SKM-1 (cell line): ENCODE measurements at regions not wholly inside any gene's neighbourhood (a gene's known extent, or its start where the extent isn't known, plus 50 kb on each side); places are given as distances from the start of the nearest gene placed in this dataset.

Source experiments
- DNase-seq: peaks from one replicate; lab custom pipeline; 2025; ENCODE audit not compliant: unreplicated experiment; lab: John Stamatoyannopoulos, UW

DNA sequence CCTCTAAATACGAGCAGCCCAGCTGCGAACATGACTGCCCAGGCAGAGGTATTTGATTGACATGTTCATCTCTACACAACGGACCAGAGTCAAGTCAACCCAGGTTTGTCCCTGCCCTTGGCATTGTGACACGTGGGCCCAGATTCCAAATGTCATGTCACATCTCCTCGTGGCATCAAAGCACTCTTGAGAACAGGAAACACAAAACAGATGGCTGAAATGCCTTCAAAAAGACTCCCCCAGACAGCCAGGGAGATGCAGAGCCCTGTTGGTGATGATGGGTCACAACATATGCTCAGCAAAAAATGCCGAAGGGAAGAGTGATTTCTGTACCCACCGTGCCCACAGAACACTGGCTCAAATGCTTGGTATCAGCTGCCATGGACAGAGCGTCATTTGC is 337.8 kb upstream of the DAB1 start:
- DNase-seq, result no peak

DNA sequence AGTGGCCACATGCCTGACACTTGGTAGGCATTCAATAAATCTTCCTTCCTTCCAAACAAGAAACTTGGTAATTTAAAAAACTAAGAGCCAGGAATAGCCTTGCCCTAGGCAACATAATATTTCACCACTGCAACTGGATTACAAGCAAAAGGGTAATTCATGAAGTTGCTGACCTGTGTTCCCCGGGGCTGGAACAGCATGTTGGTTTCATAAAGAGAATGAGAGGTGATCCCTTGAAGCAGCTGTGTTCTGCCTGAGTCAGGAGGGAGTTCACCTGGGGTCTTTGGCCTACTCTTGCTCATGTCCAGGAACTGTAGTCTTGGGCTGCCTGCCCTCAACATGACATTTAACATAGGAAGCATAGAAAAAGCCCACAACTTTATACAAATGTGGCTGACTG is 329.0 kb upstream of the DAB1 start:
- DNase-seq, result no peak

DNA sequence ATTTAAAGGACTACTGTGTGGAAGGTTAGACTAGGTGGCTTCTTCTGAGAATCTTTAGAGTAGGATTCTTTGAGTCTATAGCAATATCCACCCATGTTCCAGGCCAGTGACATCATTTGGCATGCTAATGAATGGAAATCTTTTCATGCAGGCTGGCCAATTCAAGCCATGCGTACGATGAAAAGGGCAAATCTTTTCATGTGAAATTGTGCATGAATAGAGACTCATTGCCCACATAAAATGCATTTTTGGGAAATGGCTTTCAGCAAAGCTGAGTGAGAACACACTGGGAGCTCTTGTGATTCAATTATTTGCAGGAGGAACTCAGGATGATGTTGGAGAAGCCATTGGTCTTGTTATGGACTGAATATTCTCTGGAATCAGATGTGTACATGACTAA is 324.9 kb upstream of the DAB1 start:
- no peak for DNase-seq

DNA sequence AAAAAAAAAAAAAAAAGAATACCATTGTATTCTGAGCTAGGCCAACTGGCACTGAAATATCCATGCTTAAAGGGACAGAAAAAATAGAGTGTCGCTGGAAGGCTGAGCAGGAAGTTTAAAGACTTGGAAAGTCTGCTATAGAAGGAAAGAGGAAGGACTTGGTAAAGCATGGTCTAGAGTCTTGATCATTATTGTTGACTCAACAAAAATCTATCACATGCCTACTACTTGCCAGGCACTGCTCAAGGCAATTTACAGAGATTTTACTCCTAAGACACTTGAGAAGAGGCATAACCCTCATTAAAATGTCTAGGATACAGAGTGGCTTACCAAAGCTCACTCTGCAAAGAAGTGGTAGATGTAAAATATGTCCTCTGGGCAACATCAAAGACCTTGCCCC is 324.0 kb upstream of the DAB1 start:
- DNase-seq, result no peak

DNA sequence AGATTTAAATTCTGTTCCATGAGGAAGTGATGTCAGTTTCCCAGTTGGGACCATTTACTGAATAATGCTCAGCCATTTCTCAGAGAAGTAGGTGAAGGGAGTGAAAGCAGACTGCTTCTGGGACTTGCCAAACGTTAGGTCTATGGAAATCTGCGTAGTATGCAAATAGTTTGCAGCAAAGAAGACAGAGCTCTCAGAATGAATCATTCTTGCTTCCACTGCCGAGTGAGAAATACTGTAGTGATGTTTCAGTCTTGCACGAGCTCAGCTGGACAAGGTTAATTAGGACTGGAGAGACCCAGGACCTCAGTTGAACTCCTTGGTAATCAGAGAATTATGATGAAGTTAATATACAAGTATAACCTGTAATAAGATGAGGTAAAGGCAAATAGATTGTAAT is 317.7 kb upstream of the DAB1 start:
- DNase-seq, result no peak

DNA sequence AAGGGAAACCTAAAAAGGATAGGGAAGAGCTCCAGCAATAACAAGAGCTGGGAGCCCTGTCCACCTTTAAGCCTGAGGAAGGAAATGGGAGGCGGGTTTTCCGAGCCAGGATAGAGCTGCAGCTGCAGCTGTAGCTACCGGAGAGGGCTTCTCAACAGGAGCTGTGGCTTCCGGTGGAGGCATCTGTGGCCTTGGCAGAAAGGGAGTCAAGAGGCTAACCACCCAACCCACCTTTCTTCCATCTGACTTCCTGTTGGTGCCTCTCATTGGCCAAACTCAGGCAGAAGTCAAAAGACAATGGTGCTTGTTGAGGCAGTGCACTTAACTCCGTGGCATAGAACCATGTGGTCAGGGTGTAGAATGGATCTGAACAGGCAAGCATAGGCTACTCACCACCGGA is 313.1 kb upstream of the DAB1 start:
- no peak for DNase-seq

DNA sequence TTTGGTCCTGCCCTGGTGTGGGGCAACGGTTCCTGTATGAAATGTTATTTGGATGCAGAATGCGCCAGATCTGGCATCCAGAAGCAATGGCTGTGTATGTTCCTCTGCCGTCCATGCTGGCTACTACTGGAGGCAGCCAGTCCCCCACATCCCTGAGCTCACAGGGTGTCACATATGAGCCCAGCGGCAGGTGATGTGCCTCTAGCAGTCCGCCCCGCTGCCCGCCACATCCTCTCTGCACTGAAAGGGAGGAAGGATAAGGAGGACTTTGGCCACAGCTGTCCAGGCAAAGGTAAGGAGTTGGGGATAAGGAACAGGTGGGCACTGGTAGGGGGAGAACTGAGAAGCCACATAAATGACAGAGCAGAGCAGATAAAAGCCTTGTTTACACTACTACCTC is 305.3 kb upstream of the DAB1 start:
- DNase-seq, result no peak

DNA sequence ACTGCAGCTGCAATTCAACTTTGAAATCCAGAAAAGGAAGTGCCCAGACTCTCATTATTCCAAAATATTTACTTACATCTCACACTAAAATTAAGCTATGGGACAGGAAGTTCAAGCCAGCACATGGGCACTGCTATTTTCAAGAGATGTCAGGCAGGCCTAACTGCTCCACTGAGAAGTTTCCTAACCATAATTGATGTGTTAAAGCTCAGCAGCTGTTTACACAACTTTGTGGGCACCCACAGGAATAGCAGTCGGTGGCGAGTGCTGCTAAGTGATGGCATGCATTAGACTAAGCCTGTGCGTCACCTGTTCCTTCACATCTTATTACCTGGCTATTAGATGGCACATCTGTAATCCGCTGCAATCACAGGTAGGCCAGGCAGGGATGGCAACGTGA is 303.3 kb upstream of the DAB1 start:
- no peak for DNase-seq

DNA sequence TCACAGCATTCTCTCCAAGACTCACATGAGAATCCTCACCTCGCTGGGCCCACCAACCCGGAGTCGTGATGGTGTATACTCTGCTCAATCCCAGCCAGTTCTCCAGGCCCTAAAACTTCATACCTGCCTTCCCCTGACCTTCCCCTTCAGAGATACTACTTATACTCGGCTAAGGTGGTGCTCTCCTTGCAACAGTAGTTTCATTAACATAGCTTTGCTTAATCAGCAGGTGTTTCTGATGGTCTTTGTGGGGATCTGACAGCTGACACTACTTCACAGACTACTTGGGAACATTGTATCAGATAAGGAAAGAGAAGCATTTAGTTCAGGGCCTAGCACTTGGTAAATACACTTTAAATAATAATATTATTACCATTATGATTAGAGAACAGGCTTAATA is 301.5 kb upstream of the DAB1 start:
- no peak for DNase-seq

DNA sequence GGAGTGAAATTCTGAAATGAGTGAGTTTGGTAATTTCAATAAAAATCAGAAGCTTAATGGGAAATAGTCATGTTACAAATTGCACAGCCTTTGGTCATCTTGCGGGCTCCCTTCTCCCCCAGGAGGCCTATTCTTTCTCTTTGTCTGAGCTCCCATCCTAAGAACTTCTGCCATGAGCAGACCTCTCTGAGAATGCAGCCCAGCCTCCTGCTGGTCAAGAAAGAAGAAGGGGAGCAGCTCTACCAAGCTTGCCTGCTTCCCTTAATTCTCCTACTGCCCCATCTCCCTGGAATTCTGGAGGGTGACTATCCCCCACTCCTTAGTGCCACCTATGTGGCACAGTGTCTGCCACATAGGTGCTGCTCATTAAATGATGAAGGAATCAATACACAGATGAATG is 300.7 kb upstream of the DAB1 start:
- no peak for DNase-seq

DNA sequence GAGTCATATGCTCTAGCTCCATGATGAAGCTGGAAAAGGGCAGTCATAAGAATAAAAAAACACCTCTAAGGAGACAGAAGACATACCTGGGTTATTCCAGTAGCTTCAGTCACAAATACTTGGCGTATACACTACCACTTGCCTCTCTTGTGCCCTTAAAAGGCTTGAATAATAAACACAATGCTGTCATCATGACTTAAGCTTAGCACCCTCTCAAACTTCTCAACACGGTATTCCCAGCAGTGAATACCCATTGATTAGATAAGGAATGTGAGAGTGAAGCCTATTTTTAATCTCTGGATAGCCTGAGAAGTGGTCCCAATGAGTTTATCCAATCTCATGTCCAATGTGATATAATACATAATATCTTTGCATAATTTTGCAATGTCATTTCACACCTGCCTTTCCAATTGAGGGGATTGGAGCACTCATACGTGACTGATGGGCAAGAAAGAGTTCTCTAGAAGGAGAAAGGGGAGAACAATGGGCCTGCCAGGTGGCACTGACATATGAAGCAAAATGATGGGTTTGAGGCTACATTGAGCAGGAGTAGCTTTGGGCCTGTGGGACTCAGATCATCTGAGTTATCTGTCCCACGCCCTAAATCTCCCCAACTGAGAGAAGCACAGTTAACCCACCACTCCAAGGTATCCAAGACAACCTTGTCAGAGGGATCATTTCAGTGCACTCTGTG is 298.6 kb upstream of the DAB1 start:
- DNase-seq, result no peak

DNA sequence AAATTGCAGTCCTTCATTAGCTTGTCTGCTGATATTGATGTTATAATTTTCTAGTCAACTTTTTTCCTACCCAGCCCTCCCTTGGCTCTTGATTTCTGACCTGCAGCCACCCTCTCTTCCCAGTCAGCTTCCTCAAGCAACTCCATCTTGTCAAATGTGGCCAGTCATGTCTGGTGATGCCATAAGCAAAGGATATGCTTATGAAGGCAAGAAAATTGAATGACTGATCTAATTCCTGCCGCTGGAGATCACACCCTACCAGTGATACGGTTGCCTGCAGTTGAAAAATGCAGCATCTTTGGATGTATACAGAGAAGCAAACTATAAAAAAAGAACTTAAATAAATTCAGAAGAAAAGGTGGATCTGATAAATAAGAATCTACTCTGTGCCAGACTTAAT is 297.1 kb upstream of the DAB1 start:
- no peak for DNase-seq

DNA sequence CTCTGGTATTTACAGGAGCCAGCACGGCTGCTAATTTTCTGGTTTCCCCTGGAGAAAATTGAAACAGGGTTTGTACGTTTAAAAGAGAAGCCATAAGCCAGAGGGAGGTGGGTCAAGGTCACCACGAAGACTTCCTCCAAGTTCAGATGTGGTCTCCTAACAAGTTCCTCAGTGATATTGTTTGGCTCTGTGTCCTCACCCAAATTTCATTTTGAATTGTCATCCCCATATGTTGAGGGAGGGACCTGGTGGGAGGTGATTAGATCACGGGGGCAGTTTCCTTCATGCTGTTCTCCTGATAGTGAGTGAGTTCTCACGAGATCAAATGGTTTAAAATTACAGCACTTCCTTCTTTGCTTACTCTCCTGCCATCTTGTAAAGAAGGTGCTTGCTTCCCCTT is 295.4 kb upstream of the DAB1 start:
- no peak for DNase-seq

DNA sequence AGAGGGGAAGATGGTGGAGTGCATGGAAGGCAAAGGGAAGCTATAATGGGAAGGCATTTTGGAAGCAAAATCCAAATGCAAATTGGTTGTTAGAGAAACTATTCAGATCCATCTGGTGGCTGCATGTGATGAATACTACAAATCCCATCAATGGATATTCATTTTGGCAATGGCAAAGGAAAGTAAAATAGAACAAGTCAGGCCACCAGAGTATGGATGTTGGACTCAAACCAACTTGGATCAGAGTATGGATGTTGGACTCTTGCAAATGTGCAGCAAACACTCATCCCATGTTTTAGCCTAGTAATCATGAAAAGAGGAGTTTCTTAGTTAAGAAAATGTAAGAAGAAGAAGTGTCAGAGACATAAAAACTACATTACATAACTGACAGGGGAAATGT is 289.6 kb upstream of the DAB1 start:
- no peak for DNase-seq

DNA sequence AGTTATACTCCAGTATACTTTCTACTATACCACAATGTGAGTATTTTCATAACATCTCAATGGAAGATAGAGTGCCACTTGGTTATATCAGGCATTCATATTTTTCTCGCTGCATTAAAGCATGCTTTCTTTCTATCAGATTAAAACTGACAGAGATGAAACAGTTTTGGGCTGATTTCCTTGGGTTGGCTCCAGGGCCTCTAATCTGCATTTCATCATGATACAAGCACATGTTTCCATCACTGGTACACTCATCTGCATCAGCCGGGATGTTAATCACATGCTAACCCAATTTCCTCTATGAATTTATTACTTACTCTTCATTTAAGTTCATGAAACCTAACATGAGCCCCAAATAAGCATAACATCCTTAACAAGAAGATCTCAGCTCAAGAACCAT is 289.0 kb upstream of the DAB1 start:
- DNase-seq, result no peak

DNA sequence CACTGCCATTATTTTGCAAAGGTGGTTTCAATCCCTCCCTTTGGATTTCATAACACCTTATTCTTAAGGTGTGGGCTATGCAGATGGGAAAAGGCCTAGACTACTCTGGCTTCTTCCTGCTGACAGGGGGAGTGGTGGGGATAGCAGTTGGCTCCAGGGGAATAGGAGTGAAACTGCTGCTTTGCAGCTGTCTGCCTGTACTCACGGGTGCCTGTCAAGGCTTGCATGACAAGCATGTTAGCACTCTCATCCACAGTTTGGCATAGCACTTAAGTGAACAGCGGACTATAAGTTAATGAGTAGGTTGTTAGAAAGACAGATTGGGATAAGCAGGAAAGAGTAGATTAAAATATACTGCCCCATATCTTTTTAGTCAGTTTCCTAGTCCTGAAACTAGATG is 287.5 kb upstream of the DAB1 start:
- DNase-seq, result no peak

DNA sequence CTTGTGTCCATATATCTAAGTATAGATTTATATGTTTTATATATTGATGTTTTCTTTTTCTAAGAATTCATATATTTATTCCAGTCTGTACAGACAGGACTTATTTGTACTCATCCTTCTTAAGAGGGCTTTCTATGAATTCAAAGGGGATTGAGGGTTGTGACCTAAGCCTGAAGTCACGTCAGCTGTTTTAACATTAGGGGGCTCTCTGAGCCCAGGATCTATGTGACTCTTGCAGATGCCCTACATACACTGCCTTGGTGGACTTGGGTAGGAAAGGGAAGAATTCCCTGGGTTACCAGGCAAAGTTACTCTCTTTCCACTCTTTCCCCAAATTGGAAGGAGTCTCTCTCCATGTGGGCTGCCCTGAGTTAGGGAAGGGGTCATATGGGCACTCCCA is 283.8 kb upstream of the DAB1 start:
- no peak for DNase-seq

DNA sequence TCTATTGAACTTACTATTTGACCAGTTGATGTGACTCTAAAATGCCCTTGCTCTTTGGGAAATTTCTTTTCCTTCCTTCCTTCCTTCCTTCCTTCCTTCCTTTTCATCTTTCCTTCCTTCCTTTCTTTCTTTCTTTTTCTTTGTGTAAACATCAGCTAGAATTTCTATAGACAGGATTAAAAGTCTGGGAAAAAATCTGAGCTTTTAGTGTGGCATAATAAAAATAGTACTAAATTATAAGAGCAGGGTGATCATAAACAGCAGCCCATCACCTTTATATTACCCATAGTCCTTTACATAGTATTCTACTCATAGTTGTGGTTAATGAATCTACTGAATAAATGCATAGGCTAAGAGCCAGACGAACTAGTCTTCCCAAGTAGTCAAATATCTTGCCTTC is 281.0 kb upstream of the DAB1 start:
- no peak for DNase-seq

DNA sequence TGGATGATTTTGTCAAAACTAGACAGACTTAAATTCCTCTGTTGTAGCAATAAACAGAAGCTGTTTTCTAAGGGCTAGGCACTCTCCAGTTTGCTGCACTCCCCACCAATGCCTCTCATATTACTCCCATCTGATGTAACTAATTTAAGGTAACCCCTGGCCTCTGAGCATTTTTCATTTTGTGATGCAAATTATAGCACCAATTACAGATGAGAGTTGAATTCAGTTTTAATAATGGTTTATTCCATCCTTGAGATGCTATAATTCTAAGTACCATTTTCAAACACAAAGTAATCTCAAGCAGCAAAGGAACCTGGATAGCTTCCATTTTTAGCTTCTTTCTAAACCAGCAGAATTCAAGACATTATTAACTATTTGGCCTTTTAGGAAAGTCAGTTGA is 280.4 kb upstream of the DAB1 start:
- no peak for DNase-seq

DNA sequence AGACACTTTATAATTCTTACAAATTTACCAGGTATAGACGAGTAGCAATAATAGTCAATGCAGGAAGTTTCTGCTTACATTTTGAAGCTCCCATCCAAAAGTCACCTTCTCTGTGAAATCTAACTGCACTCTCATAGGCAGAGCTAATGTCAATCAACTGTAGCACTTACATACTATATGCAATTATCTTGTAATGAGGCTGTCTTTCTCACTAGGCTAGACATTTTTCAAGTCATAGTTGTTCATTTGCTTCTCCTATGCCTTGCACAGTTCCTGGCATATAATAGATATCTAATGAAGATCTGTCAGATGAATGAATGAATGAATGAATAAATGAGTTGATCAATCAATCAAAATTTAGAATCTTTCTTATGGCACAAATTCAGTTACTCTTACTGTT is 273.0 kb upstream of the DAB1 start:
- no peak for DNase-seq

DNA sequence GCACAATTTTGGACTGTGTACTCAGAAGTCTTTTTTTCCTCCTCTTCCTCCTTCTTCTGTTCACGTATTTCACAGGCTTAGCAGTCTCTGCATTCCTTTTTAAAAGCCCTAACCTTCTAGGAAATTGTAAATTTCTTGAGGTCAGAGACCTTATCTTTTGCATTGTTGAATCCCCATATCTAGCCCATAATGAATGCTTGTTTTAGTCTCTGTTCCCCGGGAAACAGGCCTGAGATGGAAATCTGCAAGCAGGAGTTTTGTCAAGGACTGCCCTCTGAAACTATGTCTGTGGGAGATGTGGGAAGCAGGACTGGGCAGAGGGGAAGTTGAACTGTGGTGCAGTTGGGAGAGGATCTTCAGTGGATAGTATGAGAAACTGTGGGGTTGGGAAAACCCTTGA is 272.2 kb upstream of the DAB1 start:
- DNase-seq, result no peak

DNA sequence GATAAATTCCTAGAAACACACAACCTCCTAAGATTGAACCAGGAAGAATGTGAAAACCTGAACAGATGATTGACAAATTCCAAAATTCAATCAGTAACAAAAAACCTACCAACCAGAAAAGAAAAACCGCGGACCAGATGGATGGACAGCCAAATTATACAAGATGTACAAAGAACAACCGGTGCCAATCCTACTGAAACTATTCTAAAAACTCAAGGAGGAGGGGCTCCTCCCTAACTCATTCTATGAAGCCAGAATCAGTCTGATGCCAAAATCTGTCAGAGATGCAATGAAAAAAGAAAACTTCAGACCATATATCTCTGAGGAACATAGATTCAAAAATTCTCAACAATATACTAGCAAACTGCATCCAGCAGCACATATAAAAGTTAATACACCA is 262.4 kb upstream of the DAB1 start:
- no peak for DNase-seq

DNA sequence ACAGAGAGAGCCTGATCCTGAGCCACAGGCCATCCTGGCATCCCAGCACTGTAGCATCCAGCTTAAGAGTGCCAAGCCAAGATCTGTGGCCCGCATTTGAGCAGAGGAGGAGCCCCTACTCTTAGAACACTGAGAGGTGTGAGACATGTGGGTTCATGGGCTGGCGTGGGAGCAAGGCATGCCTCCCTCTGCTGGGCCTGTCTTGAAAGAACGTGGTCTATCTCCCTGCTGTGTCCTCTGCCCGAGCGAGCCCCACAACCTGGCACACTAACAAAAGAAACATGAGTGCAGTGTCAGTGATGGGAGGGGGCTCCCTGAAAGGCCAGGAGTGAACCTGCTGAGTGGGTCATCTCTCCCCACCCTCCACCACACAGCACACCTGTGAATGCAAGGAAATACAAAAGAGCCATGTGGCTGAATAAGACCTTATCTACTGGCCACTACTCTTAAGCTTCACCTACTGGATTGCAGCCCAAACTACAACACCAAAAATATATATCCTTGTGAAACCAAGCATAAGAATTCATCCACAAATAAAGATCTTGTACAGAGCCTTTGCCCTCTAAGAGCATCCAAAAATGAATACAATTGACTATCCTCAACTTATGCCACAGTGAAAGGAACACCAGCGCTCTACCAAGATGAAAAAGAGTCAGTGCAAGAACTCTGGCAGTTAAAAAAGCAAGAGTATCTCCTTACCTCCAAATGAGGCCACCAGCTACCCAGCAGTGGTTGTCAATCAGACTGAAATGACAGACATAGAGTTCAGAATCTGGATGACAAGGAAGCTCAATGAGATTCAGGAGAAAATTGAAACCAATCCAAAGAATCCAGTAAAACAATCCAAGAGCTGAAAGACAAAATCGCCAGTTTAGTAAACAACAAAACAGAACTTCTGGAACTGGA is 259.4 kb upstream of the DAB1 start:
- DNase-seq, result no peak
